Neural cell (in vitro differentiated cells): ENCODE measurements at regions not wholly inside any gene's neighbourhood (a gene's known extent, or its start where the extent isn't known, plus 50 kb on each side); places are given as distances from the start of the nearest gene placed in this dataset.

Experiments used
- H2AFZ ChIP-seq: fragments of 200-600, 300-800 bp; sonication (generic), shearing (Covaris generic); 2 replicates; pipeline ENCODE4 v1.6.0; 2014; ENCODE audit warnings: low read depth, mild to moderate bottlenecking, antibody characterized with exemption, low read length, moderate library complexity
- H3F3A ChIP-seq: fragments of 200-600 bp; shearing (Covaris generic); 2 replicates; pipeline ENCODE4 v1.6.1; 2016; ENCODE audit warnings: mild to moderate bottlenecking, moderate library complexity, mixed read lengths, antibody characterized with exemption, low read length; ENCODE audit not compliant: insufficient read depth, poor library complexity, severe bottlenecking
- H3K27ac ChIP-seq: fragments of 200-600, 300-800 bp; sonication (generic), shearing (Covaris generic); 2 replicates; pipeline ENCODE4 v1.5.1; 2014; ENCODE audit warnings: mild to moderate bottlenecking, low read length, moderate library complexity
- H3K27me3 ChIP-seq: fragments of 300-800, 200-600 bp; sonication (generic), shearing (Covaris generic); 2 replicates; pipeline ENCODE4 v1.6.0; 2014; ENCODE audit warnings: mild to moderate bottlenecking, low read depth, low read length, moderate library complexity; ENCODE audit not compliant: insufficient read depth
- H3K36me3 ChIP-seq: fragments of 300-800, 200-600 bp; sonication (generic), shearing (Covaris generic); 2 replicates; pipeline ENCODE4 v1.5.1; 2014; ENCODE audit warnings: mild to moderate bottlenecking, antibody characterized with exemption, low read length, moderate library complexity; ENCODE audit not compliant: insufficient read depth
- H3K4me2 ChIP-seq: fragments of 300-800, 200-600 bp; sonication (generic), shearing (Covaris generic); 2 replicates; pipeline ENCODE4 v1.6.0; 2014; ENCODE audit warnings: mild to moderate bottlenecking, low read length
- H3K4me3 ChIP-seq: fragments of 300-800, 200-600 bp; sonication (generic), shearing (Covaris generic); 2 replicates; pipeline ENCODE4 v1.5.1; 2014; ENCODE audit warnings: mild to moderate bottlenecking, low read length, moderate library complexity
- H3K79me2 ChIP-seq: fragments of 200-600 bp; shearing (Covaris generic); replicated peaks from 2 replicates; pipeline ENCODE4 v1.6.0; 2014; ENCODE audit warnings: mild to moderate bottlenecking, low read length, moderate library complexity; ENCODE audit not compliant: insufficient read depth
- H3K9ac ChIP-seq: fragments of 300-800, 200-600 bp; sonication (generic), shearing (Covaris generic); 2 replicates; pipeline ENCODE4 v1.6.1; 2016; ENCODE audit warnings: mild to moderate bottlenecking, low read length, mixed read lengths
- H3K9me2 ChIP-seq: fragments of 200-600 bp; shearing (Covaris generic); 2 replicates; pipeline ENCODE4 v1.6.1; 2016; ENCODE audit warnings: mild to moderate bottlenecking, low read length, mixed read lengths; ENCODE audit not compliant: insufficient read depth
- H3K9me3 ChIP-seq: fragments of 200-600, 300-800 bp; sonication (generic), shearing (Covaris generic); 2 replicates; pipeline ENCODE4 v1.6.1; 2016; ENCODE audit warnings: mild to moderate bottlenecking, mixed run types, low read length, moderate library complexity, mixed read lengths
- H4K20me1 ChIP-seq: fragments of 200-600 bp; shearing (Covaris generic); 2 replicates; pipeline ENCODE4 v1.6.1; 2016; ENCODE audit warnings: mild to moderate bottlenecking, mixed run types; ENCODE audit not compliant: insufficient read depth
- CTCF ChIP-seq: fragments of 450-650 bp; IDR thresholded peaks from 2 replicates; pipeline ENCODE4 v1.5.1; 2014; ENCODE audit warnings: antibody characterized with exemption, mild to moderate bottlenecking, moderate library complexity; ENCODE audit not compliant: poor library complexity, severe bottlenecking
- EP300 ChIP-seq: fragments of 450-650 bp; conservative IDR thresholded peaks from 2 replicates; pipeline ENCODE4 v1.6.1; 2014; ENCODE audit warnings: antibody characterized with exemption, mild to moderate bottlenecking, moderate library complexity; ENCODE audit not compliant: poor library complexity, severe bottlenecking
- EZH2 ChIP-seq: fragments of 200-600, 300-800 bp; shearing (Covaris generic), sonication (generic); IDR thresholded peaks from 2 replicates; pipeline ENCODE4 v1.6.1; 2014; ENCODE audit warnings: antibody characterized with exemption, low read length, borderline replicate concordance, mild to moderate bottlenecking; ENCODE audit not compliant: insufficient read depth, poor library complexity, severe bottlenecking
- MXI1 ChIP-seq: fragments of 450-650 bp; conservative IDR thresholded peaks from 2 replicates; pipeline ENCODE4 v1.6.1; 2014; ENCODE audit warnings: antibody characterized with exemption, mild to moderate bottlenecking; ENCODE audit not compliant: poor library complexity, severe bottlenecking
- POLR2AphosphoS5 ChIP-seq: IDR thresholded peaks from 2 replicates; pipeline ENCODE4 v1.6.1; 2012
- RAD21 ChIP-seq: fragments of 450-650 bp; conservative IDR thresholded peaks from 2 replicates; pipeline ENCODE4 v1.6.1; 2014; ENCODE audit warnings: antibody characterized with exemption, mild to moderate bottlenecking, moderate library complexity
- REST ChIP-seq: IDR thresholded peaks from 2 replicates; pipeline ENCODE4 v1.6.1; 2012; ENCODE audit warnings: borderline replicate concordance
- SMC3 ChIP-seq: fragments of 450-650 bp; conservative IDR thresholded peaks from 2 replicates; pipeline ENCODE4 v1.6.1; 2014; ENCODE audit warnings: antibody characterized with exemption, mild to moderate bottlenecking, moderate library complexity; ENCODE audit not compliant: poor library complexity
- TAF1 ChIP-seq: IDR thresholded peaks from 2 replicates; pipeline ENCODE4 v1.6.1; 2012; ENCODE audit warnings: low read depth

GRCh38 chr4:41325901-41326300 is 69.2 kb downstream of the UCHL1 start:
- Histone ChIP-seq H3K4me2 (no peak overlapping the region), H3K27ac (no peak overlapping the region), H3F3A (no peaks in the 10 kb centered on the region), H3K9me3 (no peaks in the 10 kb centered on the region), H3K79me2 (no peaks in the 10 kb centered on the region), H3K27me3 (no peaks in the 10 kb centered on the region), H3K9me2 (no peaks in the 10 kb centered on the region), H3K9ac (no peak overlapping the region), H3K4me3 (no peak overlapping the region), H4K20me1 (no peaks in the 10 kb centered on the region), H3K36me3 (no peaks in the 10 kb centered on the region), H2AFZ (no peak overlapping the region)
- no peak for TF ChIP-seq REST

GRCh38 chr4:41326776-41327175 is 70.0 kb downstream of the UCHL1 start:
- no peaks in the 10 kb centered on the region for H3K79me2 ChIP-seq
- H3K27me3 ChIP-seq = no peaks in the 10 kb centered on the region
- H3K27ac ChIP-seq = no peak overlapping the region
- H3K4me3 ChIP-seq = no peak overlapping the region
- H4K20me1 ChIP-seq = no peaks in the 10 kb centered on the region
- no peak for TF ChIP-seq RAD21
- TF ChIP-seq EZH2 = no peak
- no peak for TF ChIP-seq SMC3
- no peak for TF ChIP-seq EP300
- TF ChIP-seq REST = no peak
- TF ChIP-seq CTCF = no peak
- no peak for TF ChIP-seq POLR2AphosphoS5
- TF ChIP-seq MXI1 = no peak
- TF ChIP-seq TAF1 = no peak
- H3F3A ChIP-seq = no peaks in the 10 kb centered on the region
- no peak overlapping the region for H3K4me2 ChIP-seq
- no peak overlapping the region for H2AFZ ChIP-seq
- H3K36me3 ChIP-seq = no peaks in the 10 kb centered on the region
- H3K9ac ChIP-seq = no peak overlapping the region
- no peaks in the 10 kb centered on the region for H3K9me3 ChIP-seq
- H3K9me2 ChIP-seq = no peaks in the 10 kb centered on the region
